ENCODE measurements at regions not wholly inside any gene's neighbourhood (a gene's known extent, or its start where the extent isn't known, plus 50 kb on each side); places are given as distances from the start of the nearest gene placed in this dataset.

GRCh38 chr1:34270181-34270580, 93.5 kb downstream of the C1orf94 start:
- peak; percentile 24 for DNase-seq (ENCODE audit: low spot score)

- no peak for DNase-seq (ENCODE audit: low spot score)
Measured at GRCh38 chr1:34272152-34272551, 95.4 kb downstream of the C1orf94 start.

GRCh38 chr1:34275150-34275549, 98.4 kb downstream of the C1orf94 start:
- no peak for DNase-seq (ENCODE audit: low spot score)

- no peak for DNase-seq (ENCODE audit: low spot score)
Measured at GRCh38 chr1:34276606-34277005, 99.9 kb downstream of the C1orf94 start.

GRCh38 chr1:34277150-34277549, 100.4 kb downstream of the C1orf94 start:
- no peak for DNase-seq (ENCODE audit: low spot score)

GRCh38 chr1:34278211-34278610, 101.5 kb downstream of the C1orf94 start:
- DNase-seq (ENCODE audit: low spot score), result no peak

- no peak for DNase-seq (ENCODE audit: low spot score)
Measured at GRCh38 chr1:34279971-34280370, 103.3 kb downstream of the C1orf94 start.

- no peak for DNase-seq (ENCODE audit: low spot score)
Measured at GRCh38 chr1:34280509-34280908, 103.8 kb downstream of the C1orf94 start.

GRCh38 chr1:34283142-34283541, 106.4 kb downstream of the C1orf94 start:
- DNase-seq (ENCODE audit: low spot score), result no peak

GRCh38 chr1:34286511-34286910, 109.8 kb downstream of the C1orf94 start:
- DNase-seq (ENCODE audit: low spot score), result no peak

- DNase-seq (ENCODE audit: low spot score), result no peak
Measured at GRCh38 chr1:34290831-34291230, 114.1 kb downstream of the C1orf94 start.

GRCh38 chr1:34292472-34292871, 115.8 kb downstream of the C1orf94 start:
- no peak for DNase-seq (ENCODE audit: low spot score)

- no peak for DNase-seq (ENCODE audit: low spot score)
Measured at GRCh38 chr1:34296059-34296458, 119.4 kb downstream of the C1orf94 start.

GRCh38 chr1:34302798-34303197, 126.1 kb downstream of the C1orf94 start:
- DNase-seq (ENCODE audit: low spot score), result no peak

GRCh38 chr1:34303218-34303617, 126.5 kb downstream of the C1orf94 start:
- DNase-seq (ENCODE audit: low spot score), result no peak

- DNase-seq (ENCODE audit: low spot score), result no peak
Measured at GRCh38 chr1:34306568-34306967, 129.9 kb downstream of the C1orf94 start.

GRCh38 chr1:34312359-34312758, 135.7 kb downstream of the C1orf94 start:
- no peak for DNase-seq (ENCODE audit: low spot score)

- no peak for DNase-seq (ENCODE audit: low spot score)
Measured at GRCh38 chr1:34315974-34316373, 139.3 kb downstream of the C1orf94 start.

- no peak for DNase-seq (ENCODE audit: low spot score)
Measured at GRCh38 chr1:34316773-34317172, 140.1 kb downstream of the C1orf94 start.

GRCh38 chr1:34319218-34319617, 142.5 kb downstream of the C1orf94 start:
- DNase-seq (ENCODE audit: low spot score), result peak; percentile 2

GRCh38 chr1:34320053-34320669, 143.5 kb downstream of the C1orf94 start:
- peak; percentile 63 for DNase-seq (ENCODE audit: low spot score)

- DNase-seq (ENCODE audit: low spot score), result no peak
Measured at GRCh38 chr1:34322969-34323368, 146.3 kb downstream of the C1orf94 start.

- DNase-seq (ENCODE audit: low spot score), result no peak
Measured at GRCh38 chr1:34324879-34325440, 148.3 kb downstream of the C1orf94 start.

GRCh38 chr1:34328281-34328799, 151.6 kb downstream of the C1orf94 start:
- no peak for DNase-seq (ENCODE audit: low spot score)
